Vagina (tissue), 2 donors: ENCODE measurements at regions not wholly inside any gene's neighbourhood (a gene's known extent, or its start where the extent isn't known, plus 50 kb on each side); places are given as distances from the start of the nearest gene placed in this dataset.

Experiments used
- CTCF ChIP-seq, 3 experiments: fragments of 450-650 bp in 2 of 3; fragments of 200-600 bp in 1 of 3; sonication (generic) in 1 of 3; IDR thresholded peaks; one replicate each; pipeline ENCODE4 v1.5.1; 2017 to 2019; ENCODE audit warnings: antibody characterized with exemption in 3 of 3, mild to moderate bottlenecking in 2 of 3, moderate library complexity in 2 of 3
- POLR2A ChIP-seq, 2 donors: fragments of 450-650 bp; IDR thresholded peaks; one replicate each; pipeline ENCODE4 v1.6.1; 2017; ENCODE audit warnings: antibody characterized with exemption in 2 of 2, mild to moderate bottlenecking in 2 of 2, moderate library complexity in 2 of 2

GRCh38 chr18:25759111-25759510, 331.3 kb downstream of the SS18 start:
- TF ChIP-seq CTCF (IDR thresholded peaks at IDR 0.05) (no peak), POLR2A (IDR thresholded peaks at IDR 0.05) (no peak)
